Immature natural killer cell (primary cell): ENCODE measurements at regions not wholly inside any gene's neighbourhood (a gene's known extent, or its start where the extent isn't known, plus 50 kb on each side); places are given as distances from the start of the nearest gene placed in this dataset.

Experiments
- DNase-seq, 3 donors: peaks; one replicate each; pipeline ENCODE4 v3.0.0; 2022; ENCODE audit warnings: mixed read lengths in 1 of 3
- H3K27ac Mint-ChIP-seq, 6 donors: one replicate each; pipeline ENCODE4 v1.8.0; 2020; ENCODE audit warnings: mixed read lengths in 6 of 6, mild to moderate bottlenecking in 5 of 6, inconsistent platforms in 4 of 6, moderate library complexity in 3 of 6
- H3K27me3 Mint-ChIP-seq, 3 donors: one replicate each; pipeline ENCODE4 v1.8.0; 2020 to 2021; ENCODE audit warnings: low read depth in 3 of 3, mild to moderate bottlenecking in 3 of 3, mixed read lengths in 3 of 3, moderate library complexity in 3 of 3, inconsistent platforms in 1 of 3
- H3K36me3 Mint-ChIP-seq, 3 donors: one replicate each; pipeline ENCODE4 v1.8.0; 2020; ENCODE audit warnings: mixed read lengths in 3 of 3, inconsistent platforms in 2 of 3, mild to moderate bottlenecking in 2 of 3
- H3K4me1 Mint-ChIP-seq, 2 donors: one replicate each; pipeline ENCODE4 v1.8.0; 2020; ENCODE audit warnings: inconsistent platforms in 2 of 2, mild to moderate bottlenecking in 2 of 2, mixed read lengths in 2 of 2, moderate library complexity in 1 of 2
- H3K4me3 Mint-ChIP-seq, 5 donors: one replicate each; pipeline ENCODE4 v1.8.0; 2020; ENCODE audit warnings: mild to moderate bottlenecking in 5 of 5, mixed read lengths in 5 of 5, inconsistent platforms in 3 of 5, moderate library complexity in 3 of 5
- H3K9me3 Mint-ChIP-seq, 6 donors: one replicate each; pipeline ENCODE4 v1.8.0; 2020; ENCODE audit warnings: mild to moderate bottlenecking in 6 of 6, mixed read lengths in 6 of 6, inconsistent platforms in 4 of 6, moderate library complexity in 3 of 6

DNA sequence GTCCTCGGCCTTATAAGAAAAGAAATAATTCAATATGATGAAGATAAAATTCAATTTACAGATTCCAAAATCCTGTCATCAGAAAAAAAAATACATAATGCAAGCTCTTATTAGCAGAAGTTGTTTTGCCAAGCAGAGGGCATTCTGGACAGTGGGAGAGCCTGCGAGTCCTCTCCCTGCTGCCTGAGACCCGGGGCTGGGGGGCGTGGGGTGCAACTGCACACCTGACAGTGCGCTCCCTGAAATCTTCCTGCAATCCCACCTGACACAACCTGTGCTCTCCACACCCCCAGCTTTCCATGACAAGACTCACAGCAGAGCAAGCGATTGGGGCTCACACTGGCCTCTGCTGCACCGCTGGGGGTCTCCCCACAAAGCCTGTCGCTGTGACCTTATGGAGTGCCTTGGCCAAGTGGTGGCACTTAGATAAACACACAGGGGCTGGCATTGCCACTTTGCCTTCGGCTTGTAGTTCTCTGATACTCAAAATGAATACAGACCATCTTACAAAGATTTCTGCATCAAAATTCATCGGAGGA, 130.3 kb upstream of the PDE10A start:
- Mint-ChIP-seq H3K4me1 (no peaks in the 10 kb centered on the region), H3K4me3 (no peak overlapping the region), H3K27ac (no peak overlapping the region), H3K36me3 (no peaks in the 10 kb centered on the region), H3K9me3 (peaks cover 0 to 4% (median 0%) of the 10 kb centered on the region in 6 donors), H3K27me3 (no peaks in the 10 kb centered on the region)
- no peak for DNase-seq

DNA sequence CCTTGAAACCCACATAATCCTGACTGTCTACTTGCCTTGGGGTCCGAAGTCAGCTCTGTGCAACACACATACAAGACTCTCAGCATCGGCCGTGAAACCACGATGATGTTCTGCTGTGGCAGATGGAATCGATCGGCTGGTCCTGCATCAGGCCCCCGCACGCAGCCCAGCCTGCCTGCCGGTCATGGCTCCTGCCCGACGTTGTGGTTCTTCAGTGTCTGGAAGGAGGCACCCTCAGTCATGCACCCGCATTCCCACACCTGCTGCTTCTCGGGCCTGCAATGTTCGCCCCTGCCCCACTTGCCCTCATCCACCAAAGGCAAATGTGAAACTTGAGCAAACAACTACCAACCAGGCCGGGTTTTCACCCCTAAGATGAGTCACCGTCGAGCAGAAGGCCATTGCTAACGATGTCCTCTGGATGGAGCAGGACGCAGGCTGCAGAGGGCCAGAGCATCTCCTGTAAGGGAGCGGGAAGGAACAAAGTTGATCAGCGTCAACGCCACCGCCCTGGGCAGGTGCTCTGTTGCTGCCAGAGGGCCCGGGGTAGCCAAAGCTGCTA, 128.9 kb upstream of the PDE10A start:
- no peak for DNase-seq
- Mint-ChIP-seq H3K4me3 (no peak overlapping the region), H3K36me3 (no peaks in the 10 kb centered on the region), H3K4me1 (no peaks in the 10 kb centered on the region), H3K9me3 (peaks cover 0 to 4% (median 0%) of the 10 kb centered on the region in 6 donors), H3K27me3 (peaks cover 0 to 2% (median 0%) of the 10 kb centered on the region in 3 donors), H3K27ac (no peak overlapping the region)

DNA sequence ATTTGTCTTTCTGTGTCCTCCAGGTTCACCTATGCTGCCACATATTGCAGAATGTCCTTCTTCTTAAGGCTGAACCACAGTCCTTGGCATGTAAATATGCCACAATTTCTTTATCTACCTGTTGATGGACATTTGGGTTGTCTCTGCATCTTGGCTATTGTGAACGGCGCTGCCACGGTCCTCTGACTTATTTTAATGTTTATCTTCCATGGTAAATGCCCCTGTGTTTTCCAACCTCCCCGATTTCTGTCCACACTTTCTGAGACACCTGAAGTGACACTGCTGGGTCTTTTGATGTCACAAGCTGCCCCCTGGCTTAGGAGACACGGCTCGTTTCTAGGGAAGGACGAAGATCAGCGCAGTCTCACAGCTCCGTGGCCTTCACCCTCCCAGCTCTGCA, 128.3 kb upstream of the PDE10A start:
- no peaks in the 10 kb centered on the region for H3K36me3 Mint-ChIP-seq
- peaks cover 0 to 3% (median 0%) of the 10 kb centered on the region in 6 donors for H3K9me3 Mint-ChIP-seq
- no peak for DNase-seq
- H3K27ac Mint-ChIP-seq: no peak overlapping the region
- no peak overlapping the region for H3K4me3 Mint-ChIP-seq
- peaks cover 0 to 2% (median 0%) of the 10 kb centered on the region in 3 donors for H3K27me3 Mint-ChIP-seq
- H3K4me1 Mint-ChIP-seq: no peaks in the 10 kb centered on the region

DNA sequence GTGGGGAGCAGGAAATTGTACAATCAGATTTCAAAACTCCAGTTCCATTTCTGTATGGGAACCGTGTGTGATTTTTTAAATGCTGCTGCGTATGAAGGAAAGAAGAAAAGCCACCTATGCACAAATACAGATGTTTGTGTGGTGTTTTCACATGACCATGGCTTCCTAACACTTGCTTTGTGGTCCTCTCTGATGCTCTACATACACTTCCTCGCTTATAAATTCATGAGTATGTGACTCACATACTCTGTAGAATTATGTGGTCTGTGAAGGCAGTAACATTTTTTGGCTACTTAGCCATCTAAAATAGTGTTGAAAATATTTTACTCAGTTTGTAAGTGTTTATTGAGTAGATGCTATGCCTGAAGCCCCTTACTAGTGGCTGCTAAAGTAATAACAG, 119.8 kb upstream of the PDE10A start:
- no peak for DNase-seq
- Mint-ChIP-seq H3K4me3 (no peak overlapping the region), H3K27me3 (peaks cover 0 to 7% (median 3%) of the 10 kb centered on the region in 3 donors), H3K27ac (no peak overlapping the region), H3K4me1 (no peaks in the 10 kb centered on the region), H3K9me3 (peaks cover 0 to 4% (median 0%) of the 10 kb centered on the region in 6 donors), H3K36me3 (no peaks in the 10 kb centered on the region)

DNA sequence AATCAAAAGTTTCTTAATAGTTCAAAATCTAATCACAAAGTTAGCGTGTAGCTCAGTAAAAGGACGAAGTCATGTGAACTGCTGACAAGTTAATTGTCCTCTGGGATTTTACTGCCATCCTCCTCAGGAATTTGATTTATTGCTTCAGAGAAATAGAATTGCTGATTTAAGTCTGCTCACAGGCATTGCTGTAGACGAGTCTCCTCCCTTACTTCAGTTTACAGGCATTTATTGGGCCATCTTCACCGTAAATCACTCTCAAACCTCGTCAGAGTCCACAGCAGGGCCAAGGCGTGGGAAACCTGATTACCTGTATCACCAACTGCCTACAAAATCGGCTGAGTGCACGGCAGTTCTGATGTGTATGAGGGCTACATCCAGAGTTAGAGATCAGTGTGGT, 119.1 kb upstream of the PDE10A start:
- Mint-ChIP-seq H3K4me1 (no peaks in the 10 kb centered on the region), H3K4me3 (no peak overlapping the region), H3K9me3 (peaks cover 0 to 4% (median 0%) of the 10 kb centered on the region in 6 donors), H3K36me3 (no peaks in the 10 kb centered on the region), H3K27me3 (peaks cover 0 to 7% (median 3%) of the 10 kb centered on the region in 3 donors), H3K27ac (no peak overlapping the region)
- DNase-seq: no peak

DNA sequence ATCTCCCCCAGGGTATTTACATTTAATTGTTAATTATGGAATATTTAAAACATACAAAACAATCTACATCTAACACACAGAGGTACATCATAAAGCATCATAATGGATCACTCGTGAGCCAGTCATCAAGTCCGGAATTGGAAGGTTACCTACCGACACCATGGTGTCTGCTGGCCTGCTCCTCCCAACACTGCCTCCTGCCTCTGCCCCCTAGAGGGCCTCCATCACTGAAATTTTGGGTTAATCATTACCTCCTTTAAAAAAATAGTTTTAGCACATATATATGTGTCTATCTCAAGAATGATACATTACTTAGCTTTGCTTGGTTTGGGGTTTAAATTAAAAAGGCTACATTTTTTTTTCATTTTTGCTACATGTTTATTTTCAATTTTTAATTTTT, 114.6 kb upstream of the PDE10A start:
- no peaks in the 10 kb centered on the region for H3K4me1 Mint-ChIP-seq
- H3K4me3 Mint-ChIP-seq: no peak overlapping the region
- DNase-seq: no peak
- H3K27me3 Mint-ChIP-seq: peaks cover 0 to 11% (median 8%) of the 10 kb centered on the region in 3 donors
- H3K27ac Mint-ChIP-seq: no peak overlapping the region
- H3K9me3 Mint-ChIP-seq: no peaks in the 10 kb centered on the region
- H3K36me3 Mint-ChIP-seq: no peaks in the 10 kb centered on the region

DNA sequence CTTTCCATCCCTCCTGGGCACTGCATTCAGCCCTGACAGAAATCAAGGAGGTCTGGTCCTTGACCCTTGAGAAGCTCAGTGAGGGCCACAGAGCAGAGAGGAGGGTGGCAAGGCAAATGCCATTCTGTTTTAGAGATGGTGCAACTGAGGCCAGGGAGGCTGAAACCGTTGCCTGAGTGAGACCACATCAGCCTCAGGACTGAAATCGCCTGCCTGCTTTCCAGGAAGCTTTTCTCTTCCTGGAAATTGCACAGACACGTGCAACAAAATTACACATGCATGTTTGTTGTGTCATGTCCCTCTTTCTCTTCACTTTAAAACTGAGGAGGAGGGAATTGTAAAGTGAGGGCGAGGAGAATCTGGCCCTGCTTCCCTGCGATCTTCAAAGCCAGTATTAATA, 113.7 kb upstream of the PDE10A start:
- Mint-ChIP-seq H3K36me3 (no peaks in the 10 kb centered on the region), H3K4me3 (no peak overlapping the region), H3K27ac (no peak overlapping the region), H3K27me3 (peaks cover 3 to 10% (median 8%) of the 10 kb centered on the region in 3 donors), H3K4me1 (no peaks in the 10 kb centered on the region), H3K9me3 (no peaks in the 10 kb centered on the region)
- no peak for DNase-seq

DNA sequence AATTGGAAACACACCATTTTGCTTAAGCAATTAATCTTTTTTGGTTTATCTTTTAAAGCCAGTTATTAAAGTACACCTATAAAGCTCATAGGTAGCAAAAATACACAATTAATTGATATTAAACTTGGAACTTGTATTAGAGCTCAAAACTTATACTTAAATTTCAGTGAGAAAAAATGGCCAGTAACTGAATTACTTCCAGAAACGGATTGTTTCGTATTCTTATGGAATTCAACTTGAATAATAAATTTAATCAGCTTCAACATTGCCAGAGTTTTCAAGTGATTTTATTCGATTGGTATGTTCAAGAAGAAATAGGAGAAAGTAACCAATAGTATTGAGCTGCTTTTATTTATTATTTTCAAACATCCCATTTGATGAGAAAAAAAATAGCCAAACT, 112.7 kb upstream of the PDE10A start:
- no peaks in the 10 kb centered on the region for H3K4me1 Mint-ChIP-seq
- H3K9me3 Mint-ChIP-seq: no peaks in the 10 kb centered on the region
- H3K36me3 Mint-ChIP-seq: no peaks in the 10 kb centered on the region
- no peak for DNase-seq
- H3K27ac Mint-ChIP-seq: no peak overlapping the region
- H3K27me3 Mint-ChIP-seq: peaks cover 3 to 8% (median 6%) of the 10 kb centered on the region in 3 donors
- no peak overlapping the region for H3K4me3 Mint-ChIP-seq

DNA sequence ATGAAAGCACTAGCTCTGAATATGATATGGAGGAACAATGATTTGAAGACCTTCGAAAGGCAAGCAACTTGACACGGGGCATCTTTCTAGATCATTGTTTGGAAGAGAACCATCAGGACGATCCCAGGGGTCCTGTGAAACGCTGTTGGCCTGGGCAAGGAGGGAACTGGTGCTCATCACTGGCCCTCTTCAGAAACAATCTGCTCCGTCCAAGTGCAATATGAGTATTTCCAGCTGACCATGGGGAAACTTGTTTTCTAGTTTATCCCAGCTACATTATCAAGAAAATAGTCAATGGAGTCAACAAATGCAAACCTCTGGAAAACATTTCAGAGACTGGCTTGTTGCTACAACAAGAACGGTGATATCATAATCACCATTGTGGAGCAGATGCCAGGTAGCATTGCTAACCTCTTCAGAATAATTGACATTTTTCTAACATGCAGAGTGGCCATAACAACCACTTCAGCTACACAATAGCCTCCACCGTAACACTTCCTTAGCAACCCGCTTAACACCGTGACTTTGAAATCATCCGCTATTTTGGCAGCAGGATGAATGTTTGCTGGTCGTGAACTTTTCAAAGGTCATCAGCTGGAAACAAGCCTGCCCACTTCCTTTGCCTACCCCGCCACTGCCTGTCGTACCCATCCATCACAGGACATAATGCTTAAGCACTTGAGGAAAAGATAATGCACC, 112.0 kb upstream of the PDE10A start:
- no peaks in the 10 kb centered on the region for H3K36me3 Mint-ChIP-seq
- H3K27ac Mint-ChIP-seq: no peak overlapping the region
- DNase-seq: no peak
- peaks cover 3 to 10% (median 9%) of the 10 kb centered on the region in 3 donors for H3K27me3 Mint-ChIP-seq
- H3K9me3 Mint-ChIP-seq: no peaks in the 10 kb centered on the region
- no peak overlapping the region for H3K4me3 Mint-ChIP-seq
- H3K4me1 Mint-ChIP-seq: no peaks in the 10 kb centered on the region

DNA sequence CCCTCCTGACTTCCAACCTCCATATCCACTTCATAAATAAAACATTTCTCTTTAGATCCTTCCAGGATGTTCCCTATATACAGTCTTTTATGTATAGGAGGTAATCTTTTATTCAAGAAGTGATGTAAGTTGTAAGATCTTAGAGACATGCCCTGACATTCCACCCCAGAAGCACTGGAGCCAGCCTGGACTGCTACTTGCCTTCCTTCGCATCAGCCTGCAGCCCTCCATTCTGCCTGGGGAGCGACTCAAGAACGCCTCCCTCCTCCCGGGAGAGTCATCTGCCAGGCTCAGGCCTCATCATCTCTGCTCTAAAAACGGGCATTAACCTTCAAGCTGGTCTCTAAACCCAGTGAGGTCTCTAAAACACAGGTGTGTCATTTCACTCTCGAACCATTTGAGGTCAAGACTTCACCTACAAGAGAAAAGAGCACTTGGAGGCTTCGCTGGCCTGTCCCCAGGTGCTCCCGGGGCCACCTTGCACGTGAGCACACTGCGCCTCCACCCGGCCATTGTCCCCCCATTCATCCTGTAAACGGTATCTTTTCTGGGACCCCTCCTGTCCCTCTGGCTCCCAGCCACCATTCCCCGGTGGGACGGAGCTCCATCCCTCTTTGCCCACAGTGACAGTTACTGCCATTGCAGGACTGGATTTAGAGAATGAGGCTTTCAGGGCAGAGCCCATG, 107.5 kb upstream of the PDE10A start:
- Mint-ChIP-seq H3K36me3 (no peaks in the 10 kb centered on the region), H3K4me3 (no peak overlapping the region), H3K27me3 (peaks cover 3 to 6% (median 6%) of the 10 kb centered on the region in 3 donors), H3K4me1 (no peaks in the 10 kb centered on the region), H3K27ac (no peak overlapping the region), H3K9me3 (no peaks in the 10 kb centered on the region)
- no peak for DNase-seq

DNA sequence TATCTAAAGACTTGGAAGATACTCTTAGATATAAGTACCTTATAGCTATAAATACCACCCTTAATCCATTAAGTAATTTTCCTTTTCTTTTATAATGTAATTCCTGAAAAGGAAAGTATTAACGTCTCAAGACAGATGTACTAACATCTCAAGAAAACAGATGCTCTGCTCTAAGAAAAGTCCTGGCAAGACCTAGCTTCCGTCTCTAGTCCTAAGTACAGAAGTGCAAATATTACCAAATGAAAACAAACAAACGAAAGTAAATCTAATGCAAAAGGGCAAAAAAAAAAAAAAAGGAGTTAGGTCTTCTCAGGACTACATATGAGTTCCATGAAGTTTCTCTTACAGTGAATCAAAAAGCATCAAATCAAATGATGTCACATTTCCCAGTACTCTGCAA, 106.8 kb upstream of the PDE10A start:
- no peak for DNase-seq
- Mint-ChIP-seq H3K4me3 (no peak overlapping the region), H3K36me3 (no peaks in the 10 kb centered on the region), H3K27ac (no peak overlapping the region), H3K4me1 (no peaks in the 10 kb centered on the region), H3K27me3 (peaks cover 3 to 6% (median 5%) of the 10 kb centered on the region in 3 donors), H3K9me3 (no peaks in the 10 kb centered on the region)

DNA sequence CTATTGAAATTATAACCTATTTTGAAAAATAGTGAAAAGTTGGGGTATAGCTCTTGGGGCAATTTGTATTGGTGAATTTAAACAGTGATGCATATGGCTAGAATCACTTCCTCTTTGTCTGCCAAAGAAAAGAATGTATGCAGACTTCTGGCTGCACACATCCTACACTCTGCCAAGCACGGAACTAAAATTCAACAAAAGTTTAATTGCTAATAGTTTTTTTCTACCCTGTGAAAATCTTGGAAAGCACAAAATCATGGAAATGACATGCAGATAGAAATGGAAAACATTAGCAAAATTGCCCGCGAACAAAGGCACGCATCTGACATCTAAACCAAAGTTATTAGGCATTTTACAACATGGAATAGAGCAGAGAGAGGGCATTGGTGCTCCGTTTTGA, 106.4 kb upstream of the PDE10A start:
- no peak for DNase-seq
- H3K4me1 Mint-ChIP-seq: no peaks in the 10 kb centered on the region
- H3K27me3 Mint-ChIP-seq: peaks cover 3 to 5% (median 4%) of the 10 kb centered on the region in 3 donors
- H3K4me3 Mint-ChIP-seq: no peak overlapping the region
- H3K9me3 Mint-ChIP-seq: no peaks in the 10 kb centered on the region
- no peak overlapping the region for H3K27ac Mint-ChIP-seq
- H3K36me3 Mint-ChIP-seq: no peaks in the 10 kb centered on the region

DNA sequence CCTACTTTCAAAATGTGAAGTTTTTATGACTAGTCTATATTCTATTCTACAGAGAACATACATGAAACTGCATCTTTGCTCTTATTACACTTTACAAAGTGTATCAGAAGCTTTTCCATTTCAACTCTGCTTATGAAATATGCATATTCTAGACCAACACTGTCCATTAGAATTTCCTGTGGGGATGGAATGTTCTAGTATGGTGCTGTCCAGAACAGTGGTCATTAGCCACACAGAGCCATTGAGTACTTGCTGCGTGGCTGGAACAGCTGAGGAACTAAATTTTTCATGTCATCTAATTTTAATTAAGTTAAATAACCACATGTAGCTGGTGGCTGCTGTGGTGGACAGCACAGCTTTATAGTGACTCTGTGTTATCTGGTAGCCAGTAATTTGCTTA, 105.9 kb upstream of the PDE10A start:
- Mint-ChIP-seq H3K4me1 (no peaks in the 10 kb centered on the region), H3K36me3 (no peaks in the 10 kb centered on the region), H3K27me3 (peaks cover 3 to 5% (median 4%) of the 10 kb centered on the region in 3 donors), H3K27ac (no peak overlapping the region), H3K4me3 (no peak overlapping the region), H3K9me3 (no peaks in the 10 kb centered on the region)
- no peak for DNase-seq

DNA sequence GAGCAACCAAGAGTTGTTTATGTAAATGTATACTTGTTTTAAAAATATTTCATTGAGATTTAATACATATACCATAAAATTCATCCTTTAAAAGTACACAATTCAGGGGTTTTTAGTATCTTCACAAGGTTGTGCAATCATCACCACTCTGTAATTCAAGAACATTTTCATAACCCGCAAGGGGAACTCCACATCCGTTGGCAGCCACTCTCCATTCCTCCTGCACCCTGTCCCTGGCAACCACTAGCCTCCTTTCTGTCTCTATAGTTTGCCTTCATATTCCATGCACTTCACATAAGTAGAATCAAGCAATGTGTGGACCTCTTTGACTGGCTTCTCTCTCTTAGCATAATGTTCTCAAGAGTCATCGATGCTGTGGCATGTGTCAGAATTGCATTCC, 104.2 kb upstream of the PDE10A start:
- H3K4me3 Mint-ChIP-seq: no peak overlapping the region
- no peak overlapping the region for H3K27ac Mint-ChIP-seq
- DNase-seq: no peak
- H3K27me3 Mint-ChIP-seq: peaks cover 3 to 5% (median 5%) of the 10 kb centered on the region in 3 donors
- H3K4me1 Mint-ChIP-seq: no peaks in the 10 kb centered on the region
- peaks cover 0 to 2% (median 0%) of the 10 kb centered on the region in 6 donors for H3K9me3 Mint-ChIP-seq
- H3K36me3 Mint-ChIP-seq: no peaks in the 10 kb centered on the region
